SK-N-SH (cell line): ENCODE measurements at regions not wholly inside any gene's neighbourhood (a gene's known extent, or its start where the extent isn't known, plus 50 kb on each side); places are given as distances from the start of the nearest gene placed in this dataset.

Experiments
- CTCF ChIA-PET: fragments of 300-600, 350-600 bp; formaldehyde crosslinking; extraction: SDS; loops from one replicate; lab custom pipeline; 2021; lab: Yijun Ruan, JAX
- POLR2A ChIA-PET: fragments of 350-600 bp; sonication (Branson Sonifier 250); formaldehyde crosslinking; extraction: SDS; loops from one replicate; lab custom pipeline; 2020; ENCODE audit warnings: antibody characterized with exemption, inconsistent platforms; lab: Yijun Ruan, JAX
- DNase-seq: peaks from one replicate; pipeline ENCODE4 v3.0.0; 2012
- H2AFZ ChIP-seq: fragments of 200-600 bp; sonication (generic); 2 replicates; pipeline ENCODE4 v1.8.1; 2016; ENCODE audit warnings: antibody characterized with exemption, mild to moderate bottlenecking, low read depth
- H3F3A ChIP-seq: fragments of 200-600 bp; sonication (generic); replicated peaks from 2 replicates; pipeline ENCODE3; 2016; ENCODE audit warnings: antibody characterized with exemption, mild to moderate bottlenecking; ENCODE audit not compliant: insufficient read depth
- H3K27ac ChIP-seq, 2 experiments: fragments of 200-500 bp in 1 of 2; fragments of 200-600 bp in 1 of 2; sonication (Bioruptor generic) in 1 of 2; sonication (generic), shearing (Covaris generic) in 1 of 2; 2 replicates each; pipeline versions ENCODE4 v1.5.1 to v1.6.1; 2014 to 2016; ENCODE audit warnings: low read depth in 2 of 2, inconsistent platforms in 1 of 2, low read length in 1 of 2, mild to moderate bottlenecking in 1 of 2, mixed read lengths in 1 of 2
- H3K27me3 ChIP-seq: fragments of 200-600 bp; sonication (generic), shearing (Covaris generic); 2 replicates; pipeline ENCODE4 v1.6.1; 2016; ENCODE audit warnings: mixed run types; ENCODE audit not compliant: insufficient read depth
- H3K36me3 ChIP-seq, 2 experiments: fragments of 200-500 bp in 1 of 2; fragments of 200-600 bp in 1 of 2; sonication (Bioruptor generic) in 1 of 2; sonication (generic) in 1 of 2; replicated peaks in 1 of 2; 2 replicates each; pipeline versions ENCODE3 to v1.5.1; 2014 to 2016; ENCODE audit warnings: low read length in 1 of 2, mild to moderate bottlenecking in 1 of 2; ENCODE audit not compliant: insufficient read depth in 2 of 2, control insufficient read depth in 1 of 2
- H3K4me1 ChIP-seq, 2 experiments: fragments of 200-500 bp in 1 of 2; fragments of 200-600 bp in 1 of 2; sonication (Bioruptor generic) in 1 of 2; sonication (generic), shearing (Covaris generic) in 1 of 2; 2 replicates each; pipeline versions ENCODE4 v1.5.1 to v1.6.1; 2014 to 2016; ENCODE audit warnings: low read depth in 1 of 2, low read length in 1 of 2, mixed run types in 1 of 2; ENCODE audit not compliant: insufficient read depth in 2 of 2, control insufficient read depth in 1 of 2
- H3K4me2 ChIP-seq: fragments of 200-600 bp; sonication (generic), shearing (Covaris generic); 2 replicates; pipeline ENCODE4 v1.6.1; 2017; ENCODE audit warnings: mixed run types
- H3K4me3 ChIP-seq, 2 experiments: fragments of 200-500 bp in 1 of 2; fragments of 200-600 bp in 1 of 2; sonication (Bioruptor generic) in 1 of 2; sonication (generic), shearing (Covaris generic) in 1 of 2; 2 replicates each; pipeline versions ENCODE4 v1.5.1 to v1.8.1; 2014 to 2016; ENCODE audit warnings: low read depth in 2 of 2, inconsistent platforms in 1 of 2, low read length in 1 of 2, mild to moderate bottlenecking in 1 of 2, mixed read lengths in 1 of 2, moderate library complexity in 1 of 2
- H3K79me2 ChIP-seq: fragments of 200-600 bp; sonication (generic); 2 replicates; pipeline ENCODE4 v1.8.1; 2017; ENCODE audit warnings: mild to moderate bottlenecking; ENCODE audit not compliant: insufficient read depth
- H3K9ac ChIP-seq: fragments of 200-600 bp; sonication (generic); 2 replicates; pipeline ENCODE4 v1.6.1; 2017; ENCODE audit warnings: mixed run types
- H3K9me2 ChIP-seq: fragments of 200-600 bp; sonication (generic); 2 replicates; pipeline ENCODE4 v1.6.1; 2017; ENCODE audit warnings: mixed run types
- H3K9me3 ChIP-seq: fragments of 200-600 bp; sonication (generic); 2 replicates; pipeline ENCODE4 v1.6.1; 2017; ENCODE audit warnings: mixed run types, mild to moderate bottlenecking, moderate library complexity
- H4K20me1 ChIP-seq: fragments of 200-600 bp; sonication (generic); 2 replicates; pipeline ENCODE4 v1.6.1; 2017; ENCODE audit warnings: mild to moderate bottlenecking, mixed run types; ENCODE audit not compliant: insufficient read depth
- EP300 ChIP-seq, 2 experiments: IDR thresholded peaks; 2 replicates each; pipeline versions ENCODE4 v1.4.0 to v1.6.1; 2012; ENCODE audit warnings: borderline replicate concordance in 1 of 2, low read depth in 1 of 2, low read length in 1 of 2
- FOSL2 ChIP-seq: IDR thresholded peaks from 2 replicates; pipeline ENCODE4 v1.4.0; 2012; ENCODE audit warnings: low read depth, mild to moderate bottlenecking, moderate library complexity, borderline replicate concordance
- FOXJ3 ChIP-seq: sonication (generic); formaldehyde crosslinking; IDR thresholded peaks from 2 replicates; pipeline ENCODE4 v1.5.1; 2020; ENCODE audit warnings: mild to moderate bottlenecking, missing genetic modification reagents
- GABPA ChIP-seq: IDR thresholded peaks from 2 replicates; pipeline ENCODE4 v1.4.0; 2012; ENCODE audit warnings: low read depth, mild to moderate bottlenecking
- JUND ChIP-seq: IDR thresholded peaks from 2 replicates; pipeline ENCODE4 v1.4.0; 2012
- MEF2A ChIP-seq: IDR thresholded peaks from 2 replicates; pipeline ENCODE4 v1.4.0; 2012; ENCODE audit warnings: low read depth, borderline replicate concordance
- PBX3 ChIP-seq: IDR thresholded peaks from 2 replicates; pipeline ENCODE4; 2012
- RAD21 ChIP-seq: IDR thresholded peaks from 2 replicates; pipeline ENCODE4 v1.6.1; 2012; ENCODE audit warnings: mild to moderate bottlenecking, low read length
- RFX5 ChIP-seq: IDR thresholded peaks from 2 replicates; pipeline ENCODE4 v1.6.1; 2012; ENCODE audit warnings: mild to moderate bottlenecking, improper control_type of control experiment, low read length
- RXRA ChIP-seq: IDR thresholded peaks from 2 replicates; pipeline ENCODE4 v1.4.0; 2012; ENCODE audit warnings: low read depth, mild to moderate bottlenecking, borderline replicate concordance
- SIN3A ChIP-seq: IDR thresholded peaks from 2 replicates; pipeline ENCODE4 v1.6.1; 2012; ENCODE audit warnings: low read depth, mild to moderate bottlenecking, low read length, moderate library complexity, borderline replicate concordance
- SMC3 ChIP-seq: IDR thresholded peaks from 2 replicates; pipeline ENCODE4 v1.6.1; 2012; ENCODE audit warnings: low read depth, low read length, improper control_type of control experiment
- TCF12 ChIP-seq: IDR thresholded peaks from 2 replicates; pipeline ENCODE4 v1.4.0; 2012
- WGBS: methylation state at CpG from one replicate; pipeline ENCODE4 v1.1.6; 2017; ENCODE audit warnings: low lambda C conversion rate; 5-methylcytosine and 5-hydroxymethylcytosine counted together
- TF ChIP-seq, protein P1 (sequence below): fragments of 200-600 bp; sonication (generic); IDR thresholded peaks from 2 replicates; pipeline ENCODE4 v1.6.1; 2017; ENCODE audit warnings: antibody characterized with exemption, mild to moderate bottlenecking, moderate library complexity

DNA sequence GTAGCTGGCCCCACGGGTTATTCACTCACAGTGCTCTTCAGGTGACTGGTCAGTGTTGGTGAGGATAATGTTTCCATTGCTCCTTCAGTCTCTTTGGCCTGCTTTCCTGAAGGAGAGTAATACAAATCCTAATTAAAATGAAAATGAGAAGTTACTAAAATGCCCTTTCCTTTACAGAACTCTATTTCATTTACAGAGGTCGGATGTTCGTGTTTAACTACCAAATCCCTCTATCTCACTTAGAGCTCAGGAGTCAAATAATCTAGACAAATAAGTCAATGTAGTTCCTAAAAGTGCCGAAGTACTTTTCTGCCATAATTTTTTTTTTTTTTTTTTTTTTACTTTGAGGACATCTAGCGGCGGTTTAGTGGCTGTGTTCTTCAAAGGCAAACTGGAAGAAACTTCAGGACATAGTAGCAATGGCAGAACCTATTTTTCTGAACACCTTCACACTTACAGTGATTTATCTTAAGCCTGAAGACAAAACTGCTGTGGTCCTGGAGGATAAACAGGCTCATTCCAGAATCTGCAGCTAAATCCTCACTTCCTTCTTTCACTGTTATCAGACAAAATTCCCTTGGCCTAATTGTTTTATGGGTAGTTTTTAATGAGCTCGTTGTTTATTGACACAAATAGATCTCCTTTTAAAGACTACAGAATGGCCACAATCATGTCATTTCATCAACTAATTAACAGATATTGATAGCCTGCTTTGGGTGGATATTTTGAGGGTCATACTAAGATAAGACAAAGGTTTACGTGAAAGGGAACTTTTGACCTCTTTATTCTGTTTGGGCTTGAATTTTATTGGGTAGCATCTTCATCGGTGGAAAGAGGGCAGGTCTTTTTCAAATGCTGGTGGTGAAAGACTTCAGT is 207.6 kb upstream of the DMRTA1 start:
- H4K20me1 ChIP-seq: no peaks in the 10 kb centered on the region
- H3F3A ChIP-seq: peaks cover 12% of the 10 kb centered on the region
- peak overlapping the region; percentile 41; the same call in 1 of the 2 replicates for H3K9ac ChIP-seq
- H3K27me3 ChIP-seq: no peaks in the 10 kb centered on the region
- peaks cover 2 to 7% of the 10 kb centered on the region in 2 experiments; a peak in 2 of 4 replicates for H3K4me1 ChIP-seq
- H3K79me2 ChIP-seq: no peaks in the 10 kb centered on the region
- peak overlapping the region in 1 of 2 experiments; percentile 82; a peak in 3 of 4 replicates for H3K27ac ChIP-seq
- POLR2A ChIA-PET: no interaction called here
- CTCF ChIA-PET: interaction anchor here (0.6 to 1.5 kb wide), 9 partner anchors 10 to 810 kb away, joined by 3 to 4 read pairs (median 3); no protein-coding TSS in a partner anchor
- H3K9me2 ChIP-seq: no peaks in the 10 kb centered on the region
- WGBS: 6% methylated on average over 9 of the region's 9 CpGs
- H3K4me3 ChIP-seq: no peak overlapping the region; a peak in 2 of 4 replicates
- H2AFZ ChIP-seq: peak overlapping the region; percentile 41
- H3K9me3 ChIP-seq: no peaks in the 10 kb centered on the region
- peak overlapping the region; percentile 65 for H3K4me2 ChIP-seq
- no peaks in the 10 kb centered on the region for H3K36me3 ChIP-seq
- DNase-seq: no peak
- TF ChIP-seq SMC3 (peak; percentile 25), RAD21 (peak; percentile 51), RXRA (no peak)
- TF ChIP-seq, protein P1, sequence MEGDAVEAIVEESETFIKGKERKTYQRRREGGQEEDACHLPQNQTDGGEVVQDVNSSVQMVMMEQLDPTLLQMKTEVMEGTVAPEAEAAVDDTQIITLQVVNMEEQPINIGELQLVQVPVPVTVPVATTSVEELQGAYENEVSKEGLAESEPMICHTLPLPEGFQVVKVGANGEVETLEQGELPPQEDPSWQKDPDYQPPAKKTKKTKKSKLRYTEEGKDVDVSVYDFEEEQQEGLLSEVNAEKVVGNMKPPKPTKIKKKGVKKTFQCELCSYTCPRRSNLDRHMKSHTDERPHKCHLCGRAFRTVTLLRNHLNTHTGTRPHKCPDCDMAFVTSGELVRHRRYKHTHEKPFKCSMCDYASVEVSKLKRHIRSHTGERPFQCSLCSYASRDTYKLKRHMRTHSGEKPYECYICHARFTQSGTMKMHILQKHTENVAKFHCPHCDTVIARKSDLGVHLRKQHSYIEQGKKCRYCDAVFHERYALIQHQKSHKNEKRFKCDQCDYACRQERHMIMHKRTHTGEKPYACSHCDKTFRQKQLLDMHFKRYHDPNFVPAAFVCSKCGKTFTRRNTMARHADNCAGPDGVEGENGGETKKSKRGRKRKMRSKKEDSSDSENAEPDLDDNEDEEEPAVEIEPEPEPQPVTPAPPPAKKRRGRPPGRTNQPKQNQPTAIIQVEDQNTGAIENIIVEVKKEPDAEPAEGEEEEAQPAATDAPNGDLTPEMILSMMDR: peak; percentile 62

DNA sequence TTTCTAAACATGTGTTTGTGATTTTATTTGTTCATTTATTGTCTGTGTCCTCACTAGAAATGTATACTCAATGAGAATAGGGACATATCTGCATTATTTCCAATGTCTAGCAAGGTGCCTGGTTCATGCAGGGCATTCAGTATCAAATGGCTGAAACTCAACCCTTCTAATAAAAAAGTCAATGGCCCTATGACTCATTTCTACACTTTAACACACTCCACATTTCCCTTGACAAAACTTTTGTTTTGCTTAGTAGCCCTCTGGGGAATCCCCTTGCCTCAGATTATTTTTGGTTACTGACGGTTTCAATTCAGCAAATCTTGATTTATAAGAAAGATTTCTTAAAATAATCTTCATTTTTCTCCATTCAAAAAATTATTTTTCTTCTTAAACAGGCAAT is 206.0 kb upstream of the DMRTA1 start:
- H3K9me2 ChIP-seq: no peaks in the 10 kb centered on the region
- no peaks in the 10 kb centered on the region for H4K20me1 ChIP-seq
- no peak overlapping the region for H3K9ac ChIP-seq
- no peak for DNase-seq
- ChIA-PET POLR2A (no interaction called here), CTCF (interaction anchor here (1.5 kb wide), 1 partner anchor 427 kb away, joined by 3 read pairs; no protein-coding TSS in a partner anchor)
- WGBS: 16% methylated on average over 1 of the region's 1 CpG
- 0 out of 2 replicates have a peak overlapping the region, but pooled peaks have one; percentile 20 for H3K4me2 ChIP-seq
- H3K27ac ChIP-seq: no peak overlapping the region
- H3K4me1 ChIP-seq: peaks cover 2 to 7% of the 10 kb centered on the region in 2 experiments; a peak in 2 of 4 replicates
- H3K4me3 ChIP-seq: no peak overlapping the region
- TF ChIP-seq PBX3 (0 out of 2 replicates have a peak, but pooled peaks have one; percentile 5), EP300 (IDR thresholded peaks at IDR 0.05; ENCODE audit: borderline replicate concordance in 1 of 2, low read depth in 1 of 2, low read length in 1 of 2) (peak in 1 of 2 experiments; percentile 23; a peak in 1 of 4 replicates), TCF12 (peak; percentile 44), FOXJ3 (CRISPR knock-in tag) (no peak), FOSL2 (peak; percentile 36; the same call in 1 of the 2 replicates), RFX5 (no peak), SIN3A (no peak), JUND (peak; percentile 53), GABPA (no peak), MEF2A (0 out of 2 replicates have a peak, but pooled peaks have one; percentile 17)
- H3K27me3 ChIP-seq: no peaks in the 10 kb centered on the region
- no peaks in the 10 kb centered on the region for H3K36me3 ChIP-seq
- H3F3A ChIP-seq: peaks cover 12% of the 10 kb centered on the region
- H2AFZ ChIP-seq: no peak overlapping the region
- H3K9me3 ChIP-seq: no peaks in the 10 kb centered on the region
- H3K79me2 ChIP-seq: no peaks in the 10 kb centered on the region
